ENCODE measurements at regions not wholly inside any gene's neighbourhood (a gene's known extent, or its start where the extent isn't known, plus 50 kb on each side); places are given as distances from the start of the nearest gene placed in this dataset.

- Histone ChIP-seq H3K4me3 (no peak overlapping the region), H3K27ac (no peak overlapping the region), H3K4me1 (no peaks in the 10 kb centered on the region), H3K36me3 (ENCODE audit: low read depth, missing control alignments) (no peaks in the 10 kb centered on the region), H3K9me3 (no peaks in the 10 kb centered on the region), H3K27me3 (no peaks in the 10 kb centered on the region)
- WGBS, 2 donors: 70 to 81% methylated on average over 1 of the region's 1 CpG
- intact Hi-C loops (cut with DNase I; ENCODE audit: low total_unique reads): no loop called here
- DNase-seq: no peak
- TF ChIP-seq CTCF (IDR thresholded peaks at IDR 0.05): no peak
- TF ChIP-seq POLR2A (IDR thresholded peaks at IDR 0.05): no peak
Observed at GRCh38 chr4:68735106-68735505, 64.7 kb upstream of the UGT2B15 start.

DNA sequence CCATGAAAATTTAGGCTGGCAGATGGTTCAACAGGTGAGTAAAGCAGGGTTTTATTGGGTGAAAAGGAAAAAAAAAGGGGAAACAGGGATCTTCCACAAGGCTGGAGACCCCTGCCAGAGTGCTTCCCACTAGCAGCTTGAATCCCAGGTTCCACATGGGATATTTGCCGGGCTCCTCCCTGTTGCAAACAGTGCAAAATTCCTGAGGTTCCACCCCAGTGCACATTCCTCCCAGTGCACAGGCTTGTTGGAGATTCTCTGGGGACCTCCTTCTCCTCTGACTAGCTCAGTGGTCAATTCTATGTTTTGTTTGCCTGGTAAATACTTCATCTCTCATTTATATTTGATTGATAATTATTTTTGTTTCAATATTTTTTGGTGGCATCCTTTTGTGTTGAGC lies 66.4 kb upstream of the UGT2B15 start:
- H3K27me3 ChIP-seq: no peaks in the 10 kb centered on the region
- H3K9me3 ChIP-seq: no peaks in the 10 kb centered on the region
- no peaks in the 10 kb centered on the region for H3K4me1 ChIP-seq
- DNase-seq: no peak
- no peaks in the 10 kb centered on the region for H3K36me3 ChIP-seq (ENCODE audit: low read depth, missing control alignments)
- intact Hi-C loops (cut with DNase I; ENCODE audit: low total_unique reads): no loop called here
- no peak overlapping the region for H3K27ac ChIP-seq
- 42 to 96% methylated on average over 1 of the region's 1 CpG for WGBS, 2 donors
- TF ChIP-seq POLR2A (IDR thresholded peaks at IDR 0.05) (no peak), CTCF (IDR thresholded peaks at IDR 0.05) (no peak)
- no peak overlapping the region for H3K4me3 ChIP-seq

GRCh38 chr4:68738036-68738435 lies 67.6 kb upstream of the UGT2B15 start:
- no peaks in the 10 kb centered on the region for H3K9me3 ChIP-seq
- H3K27ac ChIP-seq: no peak overlapping the region
- intact Hi-C loops (cut with DNase I; ENCODE audit: low total_unique reads): no loop called here
- no peak overlapping the region for H3K4me3 ChIP-seq
- whole genome bisulfite sequencing, 2 donors: 94% methylated on average over 2 of the region's 2 CpGs
- no peak for DNase-seq
- TF ChIP-seq CTCF (IDR thresholded peaks at IDR 0.05) (no peak), POLR2A (IDR thresholded peaks at IDR 0.05) (no peak)
- no peaks in the 10 kb centered on the region for H3K36me3 ChIP-seq (ENCODE audit: low read depth, missing control alignments)
- H3K27me3 ChIP-seq: no peaks in the 10 kb centered on the region
- H3K4me1 ChIP-seq: no peaks in the 10 kb centered on the region

DNA sequence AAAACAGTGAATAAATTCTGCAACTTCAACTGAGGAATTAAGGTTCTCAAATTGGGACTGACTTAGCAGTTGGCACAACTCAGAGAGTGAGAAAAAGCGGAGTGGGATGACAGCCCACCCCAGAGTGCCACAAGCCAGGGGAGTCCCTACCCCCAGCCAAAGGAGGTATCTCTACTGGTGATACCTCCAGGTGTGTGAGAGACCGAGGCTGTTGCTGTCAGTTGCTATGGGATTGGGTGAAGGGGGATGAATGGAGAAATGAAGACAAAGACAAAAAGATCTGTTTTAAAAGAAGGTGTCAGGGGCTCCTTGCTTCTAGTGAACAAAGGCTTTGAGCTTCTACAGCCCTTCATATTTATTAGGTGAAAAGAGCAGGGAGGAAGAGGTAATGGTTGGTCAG lies 71.4 kb upstream of the UGT2B10 start:
- no peak for TF ChIP-seq CTCF (IDR thresholded peaks at IDR 0.05)
- TF ChIP-seq POLR2A (IDR thresholded peaks at IDR 0.05): no peak
- Histone ChIP-seq H3K4me3 (no peak overlapping the region), H3K4me1 (no peaks in the 10 kb centered on the region), H3K27me3 (no peaks in the 10 kb centered on the region), H3K27ac (no peak overlapping the region), H3K36me3 (ENCODE audit: low read depth, missing control alignments) (no peaks in the 10 kb centered on the region), H3K9me3 (no peaks in the 10 kb centered on the region)
- intact Hi-C loops (cut with DNase I; ENCODE audit: low total_unique reads): no loop called here
- no peak for DNase-seq
- 57 to 97% methylated on average over 2 of the region's 2 CpGs for WGBS, 2 donors

DNA sequence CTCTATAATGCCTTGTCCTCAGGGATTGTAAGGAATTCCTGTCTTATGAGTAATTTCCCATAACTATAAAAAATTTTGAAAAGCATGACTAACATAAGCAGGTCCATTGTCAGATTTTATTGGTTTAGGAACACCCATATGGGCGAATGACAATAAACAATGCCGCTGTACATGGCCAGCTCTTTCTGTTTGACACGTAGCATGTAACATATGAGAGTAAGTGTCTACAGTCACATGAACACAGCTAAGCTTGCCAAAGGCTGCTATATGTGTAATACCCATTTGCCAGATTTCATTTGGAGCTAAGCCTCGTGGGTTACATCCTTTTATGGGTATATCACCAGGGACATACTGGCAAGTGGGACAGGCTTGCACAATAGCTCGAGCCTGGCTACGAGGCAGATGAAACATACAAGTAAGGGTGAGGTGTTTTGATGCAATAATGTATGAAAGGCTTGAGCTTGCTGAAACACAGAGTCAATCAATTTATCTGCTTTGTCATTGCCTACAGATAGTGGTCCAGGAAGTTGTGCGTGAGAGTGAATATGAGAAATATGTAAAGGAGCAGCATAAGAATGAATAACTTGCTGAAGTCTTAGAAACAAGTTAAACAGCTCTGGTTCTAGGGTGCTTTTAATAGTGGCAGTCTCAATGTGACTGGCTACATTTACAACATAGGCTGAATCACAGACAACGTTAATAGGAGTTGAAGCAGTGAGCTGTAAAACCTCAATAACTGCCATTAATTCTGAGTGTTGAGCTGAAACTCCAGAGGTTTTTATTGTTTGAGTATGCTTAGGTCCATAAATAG lies 67.4 kb upstream of the UGT2B10 start:
- Histone ChIP-seq H3K4me3 (no peak overlapping the region), H3K4me1 (no peaks in the 10 kb centered on the region), H3K36me3 (ENCODE audit: low read depth, missing control alignments) (no peaks in the 10 kb centered on the region), H3K27ac (no peak overlapping the region), H3K9me3 (no peaks in the 10 kb centered on the region), H3K27me3 (no peaks in the 10 kb centered on the region)
- TF ChIP-seq POLR2A (IDR thresholded peaks at IDR 0.05) (no peak), CTCF (IDR thresholded peaks at IDR 0.05) (no peak)
- intact Hi-C loops (cut with DNase I; ENCODE audit: low total_unique reads): no loop called here
- DNase-seq: no peak
- WGBS, 2 donors: 56 to 81% methylated on average over 8 of the region's 8 CpGs
